ENCODE measurements at regions not wholly inside any gene's neighbourhood (a gene's known extent, or its start where the extent isn't known, plus 50 kb on each side); places are given as distances from the start of the nearest gene placed in this dataset.

DNA sequence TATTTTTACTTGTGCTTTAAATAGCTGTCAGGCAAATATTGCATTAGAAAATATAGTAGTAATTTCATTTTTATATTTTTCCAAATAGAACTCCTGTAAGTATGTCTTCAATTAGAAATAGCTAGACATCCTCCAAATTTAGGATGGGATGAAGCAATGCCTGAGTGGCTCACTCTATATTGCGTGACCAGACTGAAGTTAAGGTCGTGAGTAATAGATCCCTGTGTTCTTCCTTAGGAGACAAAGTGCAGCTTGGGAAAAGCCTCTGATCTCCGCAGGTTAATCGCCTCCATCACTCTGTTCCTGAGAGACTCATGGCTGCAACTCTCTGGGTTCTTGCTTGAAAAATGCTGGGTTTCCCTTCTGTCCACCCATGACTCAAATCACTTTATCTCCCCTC lies 484.8 kb upstream of the ANKRD30A start:
- H3K4me1 Mint-ChIP-seq: no peaks in the 10 kb centered on the region
- CTCF ChIA-PET: no interaction called here
- H3K27me3 Mint-ChIP-seq: no peaks in the 10 kb centered on the region
- peaks cover 6% of the 10 kb centered on the region for H3K9me3 Mint-ChIP-seq
- TF ChIP-seq, protein P1, sequence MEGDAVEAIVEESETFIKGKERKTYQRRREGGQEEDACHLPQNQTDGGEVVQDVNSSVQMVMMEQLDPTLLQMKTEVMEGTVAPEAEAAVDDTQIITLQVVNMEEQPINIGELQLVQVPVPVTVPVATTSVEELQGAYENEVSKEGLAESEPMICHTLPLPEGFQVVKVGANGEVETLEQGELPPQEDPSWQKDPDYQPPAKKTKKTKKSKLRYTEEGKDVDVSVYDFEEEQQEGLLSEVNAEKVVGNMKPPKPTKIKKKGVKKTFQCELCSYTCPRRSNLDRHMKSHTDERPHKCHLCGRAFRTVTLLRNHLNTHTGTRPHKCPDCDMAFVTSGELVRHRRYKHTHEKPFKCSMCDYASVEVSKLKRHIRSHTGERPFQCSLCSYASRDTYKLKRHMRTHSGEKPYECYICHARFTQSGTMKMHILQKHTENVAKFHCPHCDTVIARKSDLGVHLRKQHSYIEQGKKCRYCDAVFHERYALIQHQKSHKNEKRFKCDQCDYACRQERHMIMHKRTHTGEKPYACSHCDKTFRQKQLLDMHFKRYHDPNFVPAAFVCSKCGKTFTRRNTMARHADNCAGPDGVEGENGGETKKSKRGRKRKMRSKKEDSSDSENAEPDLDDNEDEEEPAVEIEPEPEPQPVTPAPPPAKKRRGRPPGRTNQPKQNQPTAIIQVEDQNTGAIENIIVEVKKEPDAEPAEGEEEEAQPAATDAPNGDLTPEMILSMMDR (IDR thresholded peaks at IDR 0.05): no peak
- POLR2A ChIA-PET: no interaction called here
- H3K27ac Mint-ChIP-seq: no peak overlapping the region
- DNase-seq: no peak
- intact Hi-C loops (cut with micrococcal nuclease): no loop called here
- no peak overlapping the region for H3K4me3 Mint-ChIP-seq
- no peaks in the 10 kb centered on the region for H3K36me3 Mint-ChIP-seq (ENCODE audit: low read depth)
- no peak for ATAC-seq (ENCODE audit: low read depth)

DNA sequence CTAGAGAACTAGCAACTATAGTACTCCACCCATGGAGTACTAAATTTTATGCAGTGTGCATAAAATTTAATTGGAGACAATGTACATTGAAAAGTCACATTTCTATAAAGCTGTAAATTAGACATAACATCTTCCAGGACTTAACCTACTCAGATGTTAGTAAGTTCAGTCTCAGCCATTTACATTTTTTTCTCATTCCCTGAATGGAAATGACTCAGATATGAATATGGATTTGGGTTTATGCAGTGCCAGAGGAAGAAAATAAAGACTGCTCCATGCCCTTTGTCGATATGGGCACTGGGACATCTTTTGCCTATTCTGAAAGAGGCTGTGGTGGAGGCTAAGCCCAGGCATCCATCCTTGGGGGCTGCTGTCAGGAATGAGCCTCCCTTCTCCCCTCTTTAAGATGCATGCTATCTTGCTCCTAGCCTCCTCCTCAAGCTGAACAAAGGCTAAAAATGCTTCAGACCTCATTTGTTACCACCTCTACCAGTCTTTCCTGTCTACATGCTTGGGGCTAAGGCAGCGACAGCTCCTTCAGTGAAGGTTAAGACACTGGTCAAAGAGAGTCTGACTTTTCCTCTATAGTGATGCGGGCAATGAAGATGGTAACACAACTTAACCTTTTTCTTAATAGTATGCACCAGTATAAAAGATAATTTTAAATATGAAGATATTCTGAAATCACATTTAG lies 486.8 kb upstream of the ANKRD30A start:
- Mint-ChIP-seq H3K27me3 (no peaks in the 10 kb centered on the region), H3K9me3 (peaks cover 6% of the 10 kb centered on the region), H3K4me3 (no peak overlapping the region), H3K27ac (no peak overlapping the region), H3K4me1 (no peaks in the 10 kb centered on the region), H3K36me3 (ENCODE audit: low read depth) (no peaks in the 10 kb centered on the region)
- DNase-seq (no peak), ATAC-seq (ENCODE audit: low read depth) (no peak)
- intact Hi-C loops (cut with micrococcal nuclease): no loop called here
- CTCF ChIA-PET: no interaction called here
- POLR2A ChIA-PET: no interaction called here
- TF ChIP-seq, protein P1 (IDR thresholded peaks at IDR 0.05): no peak

DNA sequence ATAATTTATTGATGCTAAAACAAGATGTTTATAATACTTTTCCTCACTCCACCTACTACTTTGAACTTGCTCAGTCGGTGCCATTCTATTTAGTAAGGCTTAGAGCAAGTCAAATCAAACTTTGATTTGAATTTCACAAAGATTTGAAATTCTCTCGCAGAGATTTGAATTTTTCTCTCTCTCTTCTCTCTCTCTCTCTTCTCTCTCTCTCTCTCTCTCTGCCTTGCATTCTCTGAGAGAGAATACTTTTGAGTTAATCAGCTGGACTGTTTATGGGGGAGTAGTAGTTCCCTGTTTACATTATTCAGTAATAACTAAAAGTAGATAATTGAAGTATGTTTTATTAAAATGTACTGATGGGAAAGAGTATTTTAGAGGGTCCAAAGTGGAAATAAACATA lies 488.5 kb upstream of the ANKRD30A start:
- intact Hi-C loops (cut with micrococcal nuclease): no loop called here

DNA sequence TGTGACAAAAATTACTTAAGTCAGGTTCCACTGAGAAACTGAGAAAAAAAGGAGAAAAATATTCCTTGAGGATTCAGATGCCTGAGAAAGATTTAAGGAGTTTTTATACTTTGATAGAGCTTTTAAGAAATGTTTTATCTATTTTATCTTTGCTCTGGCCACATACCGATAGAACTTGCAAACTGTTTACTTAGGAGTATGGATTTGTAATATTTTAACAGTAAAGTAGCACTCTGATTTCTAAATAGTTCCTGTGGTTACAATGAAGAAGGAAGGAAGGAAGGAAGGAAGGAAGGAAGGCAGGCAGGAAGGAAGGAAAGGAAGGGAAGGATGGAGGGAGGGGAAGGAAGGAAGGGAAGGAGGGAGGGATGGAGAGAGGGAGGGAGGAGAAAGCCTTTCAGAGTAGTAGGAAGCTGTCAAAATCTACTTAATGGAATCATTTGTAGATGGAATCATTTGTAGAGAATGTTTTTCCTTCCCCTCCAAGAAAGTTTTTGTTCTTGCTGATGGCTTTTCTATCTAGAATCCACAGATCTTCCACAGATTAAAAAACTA lies 489.0 kb upstream of the ANKRD30A start:
- TF ChIP-seq, protein P1 (IDR thresholded peaks at IDR 0.05): no peak
- H3K4me1 Mint-ChIP-seq: no peaks in the 10 kb centered on the region
- no peak overlapping the region for H3K27ac Mint-ChIP-seq
- peaks cover 11% of the 10 kb centered on the region for H3K9me3 Mint-ChIP-seq
- H3K36me3 Mint-ChIP-seq (ENCODE audit: low read depth): no peaks in the 10 kb centered on the region
- intact Hi-C loops (cut with micrococcal nuclease): no loop called here
- H3K27me3 Mint-ChIP-seq: no peaks in the 10 kb centered on the region
- no peak overlapping the region for H3K4me3 Mint-ChIP-seq
- CTCF ChIA-PET: no interaction called here
- POLR2A ChIA-PET: no interaction called here
- no peak for ATAC-seq (ENCODE audit: low read depth)
- DNase-seq: no peak

More for the DNA sequence above, 488.5 kb upstream of the ANKRD30A start:
- no peak overlapping the region for H3K4me3 Mint-ChIP-seq
- H3K36me3 Mint-ChIP-seq (ENCODE audit: low read depth): no peaks in the 10 kb centered on the region
- POLR2A ChIA-PET: no interaction called here
- H3K9me3 Mint-ChIP-seq: peaks cover 10% of the 10 kb centered on the region
- no peaks in the 10 kb centered on the region for H3K27me3 Mint-ChIP-seq
- no peaks in the 10 kb centered on the region for H3K4me1 Mint-ChIP-seq
- CTCF ChIA-PET: no interaction called here
- ATAC-seq (ENCODE audit: low read depth): no peak
- DNase-seq: no peak
- TF ChIP-seq, protein P1 (IDR thresholded peaks at IDR 0.05): no peak
- no peak overlapping the region for H3K27ac Mint-ChIP-seq

DNA sequence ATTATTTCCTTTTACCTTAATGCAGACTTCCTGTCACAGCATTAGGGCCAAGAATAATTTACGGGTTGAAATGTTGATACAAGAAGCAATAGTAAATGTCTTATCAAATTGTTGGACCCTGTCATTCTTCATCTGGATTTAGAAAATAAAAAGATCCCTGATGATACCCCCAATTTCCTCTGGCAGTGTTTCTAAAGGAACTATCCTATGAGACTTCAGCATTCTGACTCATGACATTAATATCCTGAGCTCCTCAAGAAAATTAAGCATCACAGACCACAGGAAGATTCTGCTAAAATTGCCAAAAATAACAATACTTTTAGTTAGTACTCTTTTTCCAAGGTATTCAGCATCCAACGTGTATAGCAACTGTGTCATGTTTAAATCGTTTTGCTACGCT lies 490.5 kb upstream of the ANKRD30A start:
- ATAC-seq (ENCODE audit: low read depth): no peak
- Mint-ChIP-seq H3K27me3 (no peaks in the 10 kb centered on the region), H3K4me1 (no peaks in the 10 kb centered on the region), H3K4me3 (no peak overlapping the region), H3K9me3 (peaks cover 14% of the 10 kb centered on the region), H3K27ac (no peak overlapping the region), H3K36me3 (ENCODE audit: low read depth) (no peaks in the 10 kb centered on the region)
- intact Hi-C loops (cut with micrococcal nuclease): no loop called here
- TF ChIP-seq, protein P1 (IDR thresholded peaks at IDR 0.05): no peak
- CTCF ChIA-PET: no interaction called here
- POLR2A ChIA-PET: no interaction called here
- no peak for DNase-seq
